ENCODE measurements at regions not wholly inside any gene's neighbourhood (a gene's known extent, or its start where the extent isn't known, plus 50 kb on each side); places are given as distances from the start of the nearest gene placed in this dataset.

GRCh38 chr3:187870360-187871203 is 125.3 kb upstream of the BCL6 start:
- Histone ChIP-seq H3K4me3 (ENCODE audit: low read length) (no peak overlapping the region), H3K36me3 (ENCODE audit: control insufficient read depth, low read length) (no peaks in the 10 kb centered on the region), H3K9me3 (ENCODE audit: control insufficient read depth, insufficient read depth, low read length) (no peaks in the 10 kb centered on the region), H3K4me1 (ENCODE audit: control insufficient read depth, low read length) (peaks cover 8% of the 10 kb centered on the region), H4K20me1 (ENCODE audit: control insufficient read depth, insufficient read depth, low read depth, low read length) (no peaks in the 10 kb centered on the region), H3K79me2 (ENCODE audit: control insufficient read depth, low read length) (no peaks in the 10 kb centered on the region), H3K27me3 (ENCODE audit: control insufficient read depth, low read length) (no peaks in the 10 kb centered on the region), H3K9me2 (replicated peaks; ENCODE audit: control insufficient read depth, low read length) (no peaks in the 10 kb centered on the region), H3F3A (ENCODE audit: control insufficient read depth, insufficient read depth) (peaks cover 10% of the 10 kb centered on the region), H3K4me2 (ENCODE audit: low read length) (no peak overlapping the region), H3K27ac (ENCODE audit: low read depth, low read length) (no peak overlapping the region)
- no peak for TF ChIP-seq EZH2phosphoT487 (IDR thresholded peaks at IDR 0.05; ENCODE audit: borderline replicate concordance, low read length)
- TF ChIP-seq, protein P1, sequence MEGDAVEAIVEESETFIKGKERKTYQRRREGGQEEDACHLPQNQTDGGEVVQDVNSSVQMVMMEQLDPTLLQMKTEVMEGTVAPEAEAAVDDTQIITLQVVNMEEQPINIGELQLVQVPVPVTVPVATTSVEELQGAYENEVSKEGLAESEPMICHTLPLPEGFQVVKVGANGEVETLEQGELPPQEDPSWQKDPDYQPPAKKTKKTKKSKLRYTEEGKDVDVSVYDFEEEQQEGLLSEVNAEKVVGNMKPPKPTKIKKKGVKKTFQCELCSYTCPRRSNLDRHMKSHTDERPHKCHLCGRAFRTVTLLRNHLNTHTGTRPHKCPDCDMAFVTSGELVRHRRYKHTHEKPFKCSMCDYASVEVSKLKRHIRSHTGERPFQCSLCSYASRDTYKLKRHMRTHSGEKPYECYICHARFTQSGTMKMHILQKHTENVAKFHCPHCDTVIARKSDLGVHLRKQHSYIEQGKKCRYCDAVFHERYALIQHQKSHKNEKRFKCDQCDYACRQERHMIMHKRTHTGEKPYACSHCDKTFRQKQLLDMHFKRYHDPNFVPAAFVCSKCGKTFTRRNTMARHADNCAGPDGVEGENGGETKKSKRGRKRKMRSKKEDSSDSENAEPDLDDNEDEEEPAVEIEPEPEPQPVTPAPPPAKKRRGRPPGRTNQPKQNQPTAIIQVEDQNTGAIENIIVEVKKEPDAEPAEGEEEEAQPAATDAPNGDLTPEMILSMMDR (IDR thresholded peaks at IDR 0.05; ENCODE audit: low read depth, low read length, poor library complexity, severe bottlenecking), result no peak

- Histone ChIP-seq H3K4me3 (ENCODE audit: low read length) (no peak overlapping the region), H3K79me2 (ENCODE audit: control insufficient read depth, low read length) (no peaks in the 10 kb centered on the region), H3K9me3 (ENCODE audit: control insufficient read depth, insufficient read depth, low read length) (no peaks in the 10 kb centered on the region), H3K4me2 (ENCODE audit: low read length) (no peak overlapping the region), H3K27me3 (ENCODE audit: control insufficient read depth, low read length) (no peaks in the 10 kb centered on the region), H3K36me3 (ENCODE audit: control insufficient read depth, low read length) (no peaks in the 10 kb centered on the region), H4K20me1 (ENCODE audit: control insufficient read depth, insufficient read depth, low read depth, low read length) (no peaks in the 10 kb centered on the region), H3K27ac (ENCODE audit: low read depth, low read length) (no peak overlapping the region), H3K4me1 (ENCODE audit: control insufficient read depth, low read length) (peaks cover 8% of the 10 kb centered on the region), H3K9me2 (replicated peaks; ENCODE audit: control insufficient read depth, low read length) (no peaks in the 10 kb centered on the region), H3F3A (ENCODE audit: control insufficient read depth, insufficient read depth) (peaks cover 10% of the 10 kb centered on the region)
- TF ChIP-seq, protein P1 (IDR thresholded peaks at IDR 0.05; ENCODE audit: low read depth, low read length, poor library complexity, severe bottlenecking), result no peak
- TF ChIP-seq EZH2phosphoT487 (IDR thresholded peaks at IDR 0.05; ENCODE audit: borderline replicate concordance, low read length), result no peak
Measured at GRCh38 chr3:187871204-187871591, 125.9 kb upstream of the BCL6 start.

DNA sequence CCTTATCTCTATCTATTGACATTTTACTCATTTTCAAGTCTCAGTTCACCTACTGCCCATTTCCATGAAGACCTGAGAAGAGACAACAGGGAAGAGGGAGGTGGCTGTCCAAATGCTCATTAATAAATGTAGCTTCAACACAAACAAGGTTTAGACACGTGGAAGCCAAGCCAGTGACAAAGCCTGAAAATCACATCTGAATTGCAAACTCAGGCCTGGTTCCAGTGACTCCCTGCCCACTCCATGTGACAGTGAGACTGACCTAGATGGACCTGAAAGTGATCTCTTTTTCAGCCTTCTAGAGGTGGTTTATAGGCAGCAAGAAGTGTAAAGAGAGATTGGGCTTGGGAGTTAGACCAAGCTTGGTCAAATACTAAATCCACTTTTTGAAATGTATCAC is 126.6 kb upstream of the BCL6 start:
- Histone ChIP-seq H3K9me3 (ENCODE audit: control insufficient read depth, insufficient read depth, low read length) (no peaks in the 10 kb centered on the region), H3K4me2 (ENCODE audit: low read length) (no peak overlapping the region), H3K4me1 (ENCODE audit: control insufficient read depth, low read length) (peaks cover 8% of the 10 kb centered on the region), H3K27ac (ENCODE audit: low read depth, low read length) (no peak overlapping the region), H3K4me3 (ENCODE audit: low read length) (no peak overlapping the region), H3K36me3 (ENCODE audit: control insufficient read depth, low read length) (no peaks in the 10 kb centered on the region), H3K9me2 (replicated peaks; ENCODE audit: control insufficient read depth, low read length) (no peaks in the 10 kb centered on the region), H4K20me1 (ENCODE audit: control insufficient read depth, insufficient read depth, low read depth, low read length) (no peaks in the 10 kb centered on the region), H3K79me2 (ENCODE audit: control insufficient read depth, low read length) (no peaks in the 10 kb centered on the region), H3F3A (ENCODE audit: control insufficient read depth, insufficient read depth) (peaks cover 10% of the 10 kb centered on the region), H3K27me3 (ENCODE audit: control insufficient read depth, low read length) (no peaks in the 10 kb centered on the region)
- TF ChIP-seq, protein P1 (IDR thresholded peaks at IDR 0.05; ENCODE audit: low read depth, low read length, poor library complexity, severe bottlenecking), result no peak
